DMS79 treated with DMSO at 0.1 percent for 48 hours (cell line): ENCODE measurements at regions not wholly inside any gene's neighbourhood (a gene's known extent, or its start where the extent isn't known, plus 50 kb on each side); places are given as distances from the start of the nearest gene placed in this dataset.
A peak's percentile ranks its signal among the peaks of the same experiment; 100 is the strongest.

ENCODE experiments used
- DNase-seq: peaks from one replicate; lab custom pipeline; 2025; lab: John Stamatoyannopoulos, UW

DNA sequence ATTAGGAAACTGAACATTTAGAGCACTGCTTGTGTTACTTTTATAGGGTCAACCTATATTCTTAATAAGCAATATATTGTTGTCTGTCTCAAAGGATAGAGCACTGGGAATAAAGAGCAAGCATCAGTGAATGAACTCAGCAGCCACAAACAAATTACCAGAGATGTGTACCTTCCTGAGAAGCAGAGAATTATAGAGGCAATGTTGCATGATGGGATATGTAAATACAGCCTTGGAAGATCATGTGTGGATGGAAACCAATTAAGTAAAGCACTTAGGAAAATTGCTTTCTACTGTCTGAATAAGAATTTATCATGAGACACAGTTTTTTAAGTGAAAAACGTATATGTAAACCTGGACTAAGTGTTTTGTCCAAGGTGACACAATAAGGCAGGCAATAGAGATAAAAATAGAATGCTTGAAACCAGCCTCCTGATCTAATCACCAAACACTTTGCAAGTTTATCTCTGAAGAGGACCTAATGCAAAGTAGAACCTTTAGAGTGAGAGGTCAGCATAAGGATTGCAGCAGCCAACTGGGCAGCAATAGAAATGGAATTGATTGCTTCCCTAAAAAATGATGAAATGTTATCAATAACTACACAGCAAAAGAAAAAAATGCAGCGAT lies 848.0 kb downstream of the TUSC7 start:
- no peak for DNase-seq

DNA sequence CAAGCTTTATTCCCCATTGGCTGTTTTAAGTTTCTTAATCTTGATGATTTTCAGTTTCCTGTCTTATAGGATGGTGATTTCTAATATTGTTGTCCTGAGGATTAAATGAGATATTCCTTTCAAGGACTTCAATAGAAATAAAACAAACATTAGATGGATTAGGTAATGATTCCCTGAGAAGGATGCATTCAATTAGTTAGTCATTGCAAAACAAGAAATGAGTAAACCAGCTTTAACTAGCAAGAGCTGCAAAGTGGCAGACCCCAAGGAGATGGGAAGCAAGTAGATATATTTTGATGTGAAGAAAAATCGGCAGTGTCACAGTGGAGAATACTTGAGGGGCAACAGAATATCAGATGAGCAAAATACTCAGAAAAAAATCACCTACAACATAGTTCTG lies 849.1 kb downstream of the TUSC7 start:
- no peak for DNase-seq

DNA sequence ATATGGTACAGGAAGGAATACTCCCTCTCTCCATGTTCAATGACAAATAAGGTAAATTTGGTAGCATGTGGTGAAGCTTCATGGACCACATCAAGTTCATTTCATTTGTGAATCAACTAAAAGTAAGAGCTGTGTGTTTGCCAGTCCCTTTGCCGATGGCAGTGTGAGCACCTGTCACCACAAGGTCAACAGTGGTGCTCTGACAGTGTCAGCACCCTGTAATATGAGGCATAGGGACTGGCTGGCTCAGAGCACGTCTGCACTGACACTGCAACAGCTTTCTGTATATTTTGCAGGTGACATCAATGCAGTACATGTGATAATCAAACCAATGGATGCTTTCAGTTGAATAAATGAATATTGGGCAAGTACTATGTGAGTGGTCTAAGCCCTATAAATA lies 852.4 kb downstream of the TUSC7 start:
- DNase-seq: no peak

DNA sequence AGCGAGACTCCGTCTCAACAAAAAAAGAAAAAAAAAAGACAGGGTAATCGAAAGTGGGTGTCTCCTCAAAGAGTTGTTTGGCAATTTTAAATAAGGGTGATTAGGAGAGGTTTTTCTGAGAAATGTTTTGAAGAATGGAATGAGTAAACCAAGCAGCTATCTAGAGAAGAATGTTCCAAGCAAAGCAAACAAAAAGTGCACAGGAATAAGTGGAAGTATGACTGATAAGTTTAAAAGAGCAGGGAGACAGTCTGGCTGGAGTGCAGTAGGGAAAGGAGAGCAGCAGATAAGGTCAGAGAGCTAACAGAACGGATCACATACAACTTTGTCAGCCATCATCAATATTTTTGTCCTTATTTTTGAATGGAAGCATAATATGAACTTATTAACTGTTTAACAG lies 853.5 kb downstream of the TUSC7 start:
- DNase-seq: no peak

GRCh38 chr3:117565777-117566176 lies 856.2 kb downstream of the TUSC7 start:
- DNase-seq: no peak

DNA sequence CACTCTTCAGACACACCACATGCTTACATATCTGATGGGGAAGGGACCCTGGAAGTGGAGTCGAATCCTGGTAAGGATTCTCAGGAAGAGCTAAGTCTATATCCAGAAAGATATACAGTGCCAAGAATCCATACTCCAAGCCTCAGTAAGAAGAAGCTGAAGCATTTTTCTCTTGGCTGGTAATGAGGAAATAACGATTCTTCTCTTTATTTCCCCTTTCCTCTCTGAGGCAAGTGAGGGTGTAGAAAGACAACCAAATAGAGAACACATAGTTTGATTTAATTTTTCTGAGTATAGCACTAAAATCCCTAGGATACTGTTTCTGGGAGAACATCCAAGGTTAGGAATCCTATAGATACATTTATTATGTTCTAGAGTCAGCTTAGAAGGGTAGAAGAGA lies 857.3 kb downstream of the TUSC7 start:
- no peak for DNase-seq

GRCh38 chr3:117567382-117567781 lies 857.8 kb downstream of the TUSC7 start:
- DNase-seq: no peak

DNA sequence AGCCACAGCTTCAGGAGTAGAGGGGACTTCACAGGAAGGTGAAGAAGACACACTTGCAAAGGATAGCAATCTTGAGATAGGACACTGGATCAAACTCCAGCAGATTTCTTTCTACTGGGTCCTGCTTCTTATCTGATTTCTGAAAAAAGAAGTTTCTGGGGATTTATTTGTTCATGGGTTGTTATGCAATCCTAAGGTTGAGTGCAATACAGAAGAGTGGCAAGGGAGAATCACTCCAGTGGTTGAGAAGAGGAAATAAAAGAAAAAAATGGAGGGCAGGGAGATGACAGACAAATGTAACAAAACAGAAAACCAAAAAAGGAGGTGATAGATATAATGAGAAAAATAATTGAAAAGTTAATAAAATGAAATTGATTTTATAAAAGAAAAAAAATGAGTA lies 858.3 kb downstream of the TUSC7 start:
- no peak for DNase-seq

DNA sequence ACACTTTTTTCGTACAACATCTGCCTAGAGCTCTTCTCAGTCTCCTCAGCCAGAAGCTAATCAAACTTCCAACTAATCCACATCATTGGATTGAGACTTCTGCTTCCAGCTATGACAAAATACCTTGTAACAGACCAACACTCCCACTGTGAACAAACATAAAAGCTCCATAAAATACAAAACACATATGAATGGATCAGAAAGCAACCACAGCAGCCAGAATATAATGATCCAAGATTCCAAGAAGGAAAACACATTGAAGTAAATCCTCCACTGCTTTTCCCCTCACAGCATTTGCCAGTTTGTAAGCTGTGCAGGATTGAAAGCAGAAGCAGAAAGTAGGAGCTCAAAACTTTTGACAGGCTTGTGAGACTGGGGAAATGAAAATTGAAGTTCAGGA lies 863.2 kb downstream of the TUSC7 start:
- DNase-seq: no peak

- peak; percentile 75 for DNase-seq
These were observed 871.2 kb downstream of the TUSC7 start for GRCh38 chr3:117580806-117581205.

DNA sequence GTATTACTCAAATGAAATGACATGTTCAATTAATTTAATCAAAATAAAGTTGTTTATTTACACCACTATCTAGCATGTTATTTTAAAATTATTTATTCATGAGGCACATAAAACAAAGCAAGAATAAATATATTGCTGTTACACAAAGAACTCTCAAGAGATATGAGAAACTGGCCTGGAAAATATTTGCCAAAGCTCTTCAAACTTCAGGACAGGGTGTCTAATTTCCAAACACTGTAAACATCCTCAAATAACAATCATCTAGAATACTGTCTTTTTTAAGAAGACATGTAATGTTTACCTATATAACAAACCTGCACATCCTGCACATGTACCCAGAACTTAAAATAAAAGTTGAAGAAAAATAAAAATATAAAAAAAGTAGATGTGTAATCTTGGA lies 876.6 kb downstream of the TUSC7 start:
- peak; percentile 89 for DNase-seq

DNA sequence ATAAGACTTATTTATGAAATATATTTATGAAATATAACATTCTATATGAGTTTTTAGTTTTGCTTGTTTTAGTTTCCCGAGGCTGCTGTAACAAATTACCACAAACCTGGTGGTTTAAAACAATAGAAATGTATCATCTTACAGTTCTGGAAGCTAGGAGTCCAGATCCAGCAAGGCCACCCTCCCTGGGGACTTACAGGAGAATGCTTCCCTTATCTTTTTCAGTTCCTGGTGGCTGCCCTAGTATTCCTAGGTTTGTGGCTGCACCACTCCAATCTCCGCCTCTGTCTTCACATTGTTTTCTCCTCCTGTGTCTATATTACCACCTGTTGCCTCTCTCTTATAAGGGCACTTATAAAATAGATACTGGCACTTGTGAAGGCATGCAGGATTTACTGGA lies 877.8 kb downstream of the TUSC7 start:
- DNase-seq: peak; percentile 81

GRCh38 chr3:117589454-117589853 lies 879.9 kb downstream of the TUSC7 start:
- peak; percentile 99 for DNase-seq

DNA sequence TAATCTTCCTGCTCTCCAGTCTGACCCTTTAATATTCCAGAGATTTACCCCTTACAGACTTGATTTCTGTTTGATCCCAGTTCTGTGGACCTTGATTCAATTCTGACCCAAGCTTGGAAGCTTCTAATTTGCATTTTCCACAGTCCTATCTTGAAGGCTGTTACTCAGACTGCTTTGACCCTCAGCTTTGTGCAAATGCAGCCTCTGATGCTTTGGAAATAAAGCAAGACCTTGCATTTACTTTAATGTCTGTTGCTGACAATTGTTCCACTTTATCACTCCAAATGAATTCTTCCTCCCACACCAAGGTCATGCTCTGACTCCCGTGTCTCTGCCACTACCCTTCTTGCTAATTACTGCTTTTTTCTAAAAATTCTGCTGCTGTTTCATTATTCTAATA lies 886.0 kb downstream of the TUSC7 start:
- no peak for DNase-seq

GRCh38 chr3:117596503-117596902 lies 886.9 kb downstream of the TUSC7 start:
- no peak for DNase-seq

GRCh38 chr3:117597865-117598264 lies 888.3 kb downstream of the TUSC7 start:
- no peak for DNase-seq

- no peak for DNase-seq
These were observed 890.5 kb downstream of the TUSC7 start for GRCh38 chr3:117600112-117600511.

DNA sequence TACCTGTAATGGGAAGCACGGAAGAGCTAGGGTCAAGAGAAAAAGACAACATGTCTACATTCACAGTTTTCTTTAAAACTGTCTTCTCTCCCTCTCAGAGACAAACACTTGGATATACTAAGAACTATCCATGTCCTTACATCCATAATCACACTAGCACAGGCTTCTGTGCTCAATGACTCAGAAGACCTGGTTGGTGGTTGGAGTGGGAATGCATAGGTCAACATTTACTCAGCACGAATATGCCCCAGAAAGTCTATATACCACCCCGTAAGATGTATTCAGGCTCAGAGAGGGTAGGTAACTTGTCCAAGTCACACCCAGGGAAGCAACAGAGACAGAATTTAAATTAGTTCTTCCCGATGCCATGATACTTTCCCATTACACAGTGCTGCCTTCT lies 891.1 kb downstream of the TUSC7 start:
- DNase-seq: no peak

- DNase-seq: no peak
These were observed 892.6 kb downstream of the TUSC7 start for GRCh38 chr3:117602058-117602644.

- no peak for DNase-seq
These were observed 893.5 kb downstream of the TUSC7 start for GRCh38 chr3:117603097-117603496.

GRCh38 chr3:117606866-117607265 lies 897.3 kb downstream of the TUSC7 start:
- no peak for DNase-seq

- DNase-seq: no peak
These were observed 899.8 kb downstream of the TUSC7 start for GRCh38 chr3:117609330-117609729.

GRCh38 chr3:117610156-117610555 lies 900.6 kb downstream of the TUSC7 start:
- DNase-seq: peak; percentile 71

- DNase-seq: peak; percentile 99
These were observed 901.6 kb downstream of the TUSC7 start for GRCh38 chr3:117611211-117611610.
